Tibial nerve (tissue), 4 donors: ENCODE measurements at regions not wholly inside any gene's neighbourhood (a gene's known extent, or its start where the extent isn't known, plus 50 kb on each side); places are given as distances from the start of the nearest gene placed in this dataset.

Source experiments
- DNase-seq, 2 donors: peaks; one replicate each; pipeline ENCODE4 v3.0.0-alpha.2; 2019; ENCODE audit warnings: low spot score in 2 of 2
- H3K27ac ChIP-seq, 4 donors: fragments of 200-600 bp; sonication (generic) in 3 of 4; one replicate each; pipeline ENCODE4 v1.5.1; 2017 to 2019; ENCODE audit warnings: mild to moderate bottlenecking in 1 of 4
- H3K27me3 ChIP-seq, 2 donors: fragments of 200-600 bp; sonication (generic) in 1 of 2; one replicate each; pipeline versions ENCODE4 v1.5.1 to v1.6.0; 2017 to 2019
- H3K36me3 ChIP-seq, 3 donors: fragments of 200-600 bp; sonication (generic); one replicate each; pipeline ENCODE4 v1.5.1; 2018 to 2019
- H3K4me1 ChIP-seq, 4 donors: fragments of 200-600 bp; sonication (generic) in 3 of 4; one replicate each; pipeline ENCODE4 v1.5.1; 2017 to 2019
- H3K4me3 ChIP-seq, 4 donors: fragments of 200-600 bp; sonication (generic) in 3 of 4; one replicate each; pipeline ENCODE4 v1.5.1; 2017 to 2019; ENCODE audit warnings: mild to moderate bottlenecking in 1 of 4, moderate library complexity in 1 of 4
- H3K9me3 ChIP-seq, 4 donors: fragments of 200-600 bp; sonication (generic) in 3 of 4; one replicate each; pipeline ENCODE4 v1.5.1; 2017 to 2019
- CTCF ChIP-seq, 5 experiments: fragments of 200-600 bp in 3 of 5; fragments of 450-650 bp in 2 of 5; sonication (generic) in 3 of 5; IDR thresholded peaks; one replicate each; pipeline ENCODE4 v1.5.1; 2016 to 2019; ENCODE audit warnings: antibody characterized with exemption in 5 of 5, mild to moderate bottlenecking in 3 of 5, moderate library complexity in 2 of 5
- EP300 ChIP-seq, 2 donors: sonication (generic); formaldehyde crosslinking; IDR thresholded peaks; one replicate each; pipeline ENCODE4 v1.6.1; 2017; ENCODE audit warnings: antibody characterized with exemption in 2 of 2, mild to moderate bottlenecking in 1 of 2
- POLR2A ChIP-seq, 2 donors: fragments of 450-650 bp; IDR thresholded peaks; one replicate each; pipeline ENCODE4 v1.6.1; 2017; ENCODE audit warnings: antibody characterized with exemption in 2 of 2, mild to moderate bottlenecking in 2 of 2, moderate library complexity in 2 of 2
- WGBS, 2 donors: methylation state at CpG; one replicate each; pipeline ENCODE4 v1.1.5; 2018; 5-methylcytosine and 5-hydroxymethylcytosine counted together

GRCh38 chr2:3115301-3116042 is 262.1 kb downstream of the EIPR1 start:
- Histone ChIP-seq H3K27me3 (no peaks in the 10 kb centered on the region), H3K4me1 (no peaks in the 10 kb centered on the region), H3K36me3 (no peaks in the 10 kb centered on the region), H3K9me3 (no peaks in the 10 kb centered on the region), H3K4me3 (no peak overlapping the region), H3K27ac (no peak overlapping the region)
- no peak for DNase-seq
- 86% methylated on average over 13 of the region's 13 CpGs for WGBS, 2 donors
- TF ChIP-seq EP300 (IDR thresholded peaks at IDR 0.05), result no peak
- TF ChIP-seq POLR2A (IDR thresholded peaks at IDR 0.05), result no peak
- no peak for TF ChIP-seq CTCF (IDR thresholded peaks at IDR 0.05)

GRCh38 chr2:3114406-3115185 is 263.0 kb downstream of the EIPR1 start:
- TF ChIP-seq POLR2A (IDR thresholded peaks at IDR 0.05), result no peak
- no peak for TF ChIP-seq EP300 (IDR thresholded peaks at IDR 0.05)
- no peak for TF ChIP-seq CTCF (IDR thresholded peaks at IDR 0.05)
- Histone ChIP-seq H3K9me3 (no peaks in the 10 kb centered on the region), H3K27me3 (no peaks in the 10 kb centered on the region), H3K27ac (no peak overlapping the region), H3K36me3 (no peaks in the 10 kb centered on the region), H3K4me3 (no peak overlapping the region), H3K4me1 (no peaks in the 10 kb centered on the region)
- DNase-seq, result no peak
- 76 to 84% methylated on average over 26 of the region's 26 CpGs for WGBS, 2 donors

GRCh38 chr2:3113769-3114168 is 263.8 kb downstream of the EIPR1 start:
- Histone ChIP-seq H3K4me1 (no peaks in the 10 kb centered on the region), H3K4me3 (no peak overlapping the region), H3K27ac (no peak overlapping the region), H3K27me3 (no peaks in the 10 kb centered on the region), H3K36me3 (no peaks in the 10 kb centered on the region), H3K9me3 (no peaks in the 10 kb centered on the region)
- TF ChIP-seq POLR2A (IDR thresholded peaks at IDR 0.05) (no peak), CTCF (IDR thresholded peaks at IDR 0.05) (no peak), EP300 (IDR thresholded peaks at IDR 0.05) (no peak)
- no peak for DNase-seq
- WGBS, 2 donors, result 72 to 75% methylated on average over 6 of the region's 6 CpGs

GRCh38 chr2:3113122-3113521 is 264.5 kb downstream of the EIPR1 start:
- Histone ChIP-seq H3K36me3 (no peaks in the 10 kb centered on the region), H3K4me1 (no peaks in the 10 kb centered on the region), H3K27me3 (no peaks in the 10 kb centered on the region), H3K4me3 (no peak overlapping the region), H3K9me3 (no peaks in the 10 kb centered on the region), H3K27ac (no peak overlapping the region)
- TF ChIP-seq EP300 (IDR thresholded peaks at IDR 0.05) (no peak), CTCF (IDR thresholded peaks at IDR 0.05) (no peak), POLR2A (IDR thresholded peaks at IDR 0.05) (no peak)
- WGBS, 2 donors, result 81% methylated on average over 10 of the region's 10 CpGs
- no peak for DNase-seq

GRCh38 chr2:3112553-3112952 is 265.1 kb downstream of the EIPR1 start:
- Histone ChIP-seq H3K9me3 (no peaks in the 10 kb centered on the region), H3K4me1 (no peaks in the 10 kb centered on the region), H3K4me3 (no peak overlapping the region), H3K27ac (no peak overlapping the region), H3K36me3 (no peaks in the 10 kb centered on the region), H3K27me3 (no peaks in the 10 kb centered on the region)
- 61 to 69% methylated on average over 10 of the region's 10 CpGs for WGBS, 2 donors
- TF ChIP-seq CTCF (IDR thresholded peaks at IDR 0.05) (no peak), POLR2A (IDR thresholded peaks at IDR 0.05) (no peak), EP300 (IDR thresholded peaks at IDR 0.05) (no peak)
- no peak for DNase-seq
